ENCODE measurements at regions not wholly inside any gene's neighbourhood (a gene's known extent, or its start where the extent isn't known, plus 50 kb on each side); places are given as distances from the start of the nearest gene placed in this dataset.

DNA sequence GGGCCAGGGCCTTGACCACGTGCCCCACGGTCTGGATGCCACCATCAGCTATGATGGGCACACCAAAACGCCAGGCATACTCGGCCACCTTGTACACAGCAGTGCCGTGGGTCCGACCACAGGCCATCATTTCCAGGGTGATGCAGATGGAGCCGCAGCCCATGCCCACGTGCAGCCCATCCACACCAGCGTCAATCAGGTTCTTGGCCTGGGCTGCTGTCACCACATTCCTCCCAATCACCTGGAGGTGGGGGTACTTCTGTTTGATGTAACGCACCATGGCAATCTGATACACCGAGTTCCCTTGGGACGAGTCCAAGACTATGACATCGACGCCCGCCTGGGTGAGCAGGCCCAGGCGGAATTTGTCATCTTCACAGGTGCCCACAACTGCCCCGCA lies 221.2 kb upstream of the ATP6AP2 start:
- no peaks in the 10 kb centered on the region for H3K9me3 ChIP-seq
- no peaks in the 10 kb centered on the region for H3K4me1 ChIP-seq (ENCODE audit: control insufficient read depth in 1 of 2, insufficient read depth in 1 of 2, low read depth in 1 of 2, low read length in 1 of 2)
- H3K4me3 ChIP-seq (ENCODE audit: low read depth in 1 of 2, low read length in 1 of 2): no peak overlapping the region
- no peak overlapping the region for H3K27ac ChIP-seq
- TF ChIP-seq, protein P1, sequence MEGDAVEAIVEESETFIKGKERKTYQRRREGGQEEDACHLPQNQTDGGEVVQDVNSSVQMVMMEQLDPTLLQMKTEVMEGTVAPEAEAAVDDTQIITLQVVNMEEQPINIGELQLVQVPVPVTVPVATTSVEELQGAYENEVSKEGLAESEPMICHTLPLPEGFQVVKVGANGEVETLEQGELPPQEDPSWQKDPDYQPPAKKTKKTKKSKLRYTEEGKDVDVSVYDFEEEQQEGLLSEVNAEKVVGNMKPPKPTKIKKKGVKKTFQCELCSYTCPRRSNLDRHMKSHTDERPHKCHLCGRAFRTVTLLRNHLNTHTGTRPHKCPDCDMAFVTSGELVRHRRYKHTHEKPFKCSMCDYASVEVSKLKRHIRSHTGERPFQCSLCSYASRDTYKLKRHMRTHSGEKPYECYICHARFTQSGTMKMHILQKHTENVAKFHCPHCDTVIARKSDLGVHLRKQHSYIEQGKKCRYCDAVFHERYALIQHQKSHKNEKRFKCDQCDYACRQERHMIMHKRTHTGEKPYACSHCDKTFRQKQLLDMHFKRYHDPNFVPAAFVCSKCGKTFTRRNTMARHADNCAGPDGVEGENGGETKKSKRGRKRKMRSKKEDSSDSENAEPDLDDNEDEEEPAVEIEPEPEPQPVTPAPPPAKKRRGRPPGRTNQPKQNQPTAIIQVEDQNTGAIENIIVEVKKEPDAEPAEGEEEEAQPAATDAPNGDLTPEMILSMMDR (IDR thresholded peaks at IDR 0.05): no peak
- H3K36me3 ChIP-seq: no peaks in the 10 kb centered on the region
- no peaks in the 10 kb centered on the region for H3K27me3 ChIP-seq

GRCh38 chrX:40358994-40359393 lies 221.8 kb upstream of the ATP6AP2 start:
- Histone ChIP-seq H3K9me3 (no peaks in the 10 kb centered on the region), H3K27me3 (no peaks in the 10 kb centered on the region), H3K4me3 (ENCODE audit: low read depth in 1 of 2, low read length in 1 of 2) (no peak overlapping the region), H3K36me3 (no peaks in the 10 kb centered on the region), H3K4me1 (ENCODE audit: control insufficient read depth in 1 of 2, insufficient read depth in 1 of 2, low read depth in 1 of 2, low read length in 1 of 2) (no peaks in the 10 kb centered on the region), H3K27ac (no peak overlapping the region)
- TF ChIP-seq, protein P1 (IDR thresholded peaks at IDR 0.05): no peak

DNA sequence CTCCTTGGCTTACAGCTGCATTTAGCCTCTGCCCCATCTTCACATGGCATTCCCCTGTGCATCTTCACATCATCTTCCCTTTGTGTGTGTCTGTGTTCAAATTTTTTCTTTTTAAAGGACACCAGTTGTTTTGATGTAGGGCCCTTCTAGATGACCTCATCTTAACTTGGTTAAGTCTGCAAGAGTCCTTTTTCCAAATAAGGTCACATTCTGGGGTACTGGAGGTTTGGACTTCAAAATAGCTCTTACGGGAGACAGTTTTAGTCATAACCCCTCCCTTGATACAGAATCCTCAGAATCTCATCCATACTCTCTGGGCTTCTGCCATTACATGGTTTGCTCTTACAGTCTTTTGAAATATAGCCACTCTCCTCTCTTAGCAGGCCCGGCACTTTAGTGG lies 231.5 kb upstream of the ATP6AP2 start:
- Histone ChIP-seq H3K4me3 (ENCODE audit: low read depth in 1 of 2, low read length in 1 of 2) (no peak overlapping the region), H3K4me1 (ENCODE audit: control insufficient read depth in 1 of 2, insufficient read depth in 1 of 2, low read depth in 1 of 2, low read length in 1 of 2) (no peaks in the 10 kb centered on the region), H3K9me3 (no peaks in the 10 kb centered on the region), H3K36me3 (no peaks in the 10 kb centered on the region), H3K27me3 (no peaks in the 10 kb centered on the region), H3K27ac (no peak overlapping the region)
- TF ChIP-seq, protein P1 (IDR thresholded peaks at IDR 0.05): no peak

DNA sequence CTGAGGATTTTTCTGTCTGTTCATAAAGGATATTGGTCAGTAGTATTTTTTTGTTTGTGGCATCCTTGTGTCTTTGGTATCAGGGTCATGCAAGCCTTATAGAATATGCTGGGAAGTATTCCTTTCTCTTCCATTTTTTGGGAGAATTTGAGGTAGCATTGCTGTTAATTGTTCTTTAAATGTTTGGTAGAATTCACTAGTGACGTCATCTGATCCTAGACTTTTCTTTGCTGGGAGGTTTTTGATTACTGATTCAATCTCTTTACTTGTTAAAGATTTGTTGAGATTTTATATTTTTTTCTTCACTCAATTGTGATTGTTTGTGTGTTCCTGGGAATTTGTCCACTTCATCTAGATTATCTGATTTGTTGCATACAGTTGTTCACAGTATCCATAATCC lies 234.4 kb upstream of the ATP6AP2 start:
- H3K27me3 ChIP-seq: no peaks in the 10 kb centered on the region
- no peaks in the 10 kb centered on the region for H3K9me3 ChIP-seq
- TF ChIP-seq, protein P1 (IDR thresholded peaks at IDR 0.05): no peak
- H3K36me3 ChIP-seq: no peaks in the 10 kb centered on the region
- no peaks in the 10 kb centered on the region for H3K4me1 ChIP-seq (ENCODE audit: control insufficient read depth in 1 of 2, insufficient read depth in 1 of 2, low read depth in 1 of 2, low read length in 1 of 2)
- H3K27ac ChIP-seq: no peak overlapping the region
- H3K4me3 ChIP-seq (ENCODE audit: low read depth in 1 of 2, low read length in 1 of 2): no peak overlapping the region

- H3K9me3 ChIP-seq: no peaks in the 10 kb centered on the region
- H3K4me3 ChIP-seq (ENCODE audit: low read depth in 1 of 2, low read length in 1 of 2): no peak overlapping the region
- TF ChIP-seq, protein P1 (IDR thresholded peaks at IDR 0.05): no peak
- H3K27ac ChIP-seq: no peak overlapping the region
- no peaks in the 10 kb centered on the region for H3K27me3 ChIP-seq
- H3K36me3 ChIP-seq: no peaks in the 10 kb centered on the region
- no peaks in the 10 kb centered on the region for H3K4me1 ChIP-seq (ENCODE audit: control insufficient read depth in 1 of 2, insufficient read depth in 1 of 2, low read depth in 1 of 2, low read length in 1 of 2)
Observed at GRCh38 chrX:40343319-40343718, 237.5 kb upstream of the ATP6AP2 start.

DNA sequence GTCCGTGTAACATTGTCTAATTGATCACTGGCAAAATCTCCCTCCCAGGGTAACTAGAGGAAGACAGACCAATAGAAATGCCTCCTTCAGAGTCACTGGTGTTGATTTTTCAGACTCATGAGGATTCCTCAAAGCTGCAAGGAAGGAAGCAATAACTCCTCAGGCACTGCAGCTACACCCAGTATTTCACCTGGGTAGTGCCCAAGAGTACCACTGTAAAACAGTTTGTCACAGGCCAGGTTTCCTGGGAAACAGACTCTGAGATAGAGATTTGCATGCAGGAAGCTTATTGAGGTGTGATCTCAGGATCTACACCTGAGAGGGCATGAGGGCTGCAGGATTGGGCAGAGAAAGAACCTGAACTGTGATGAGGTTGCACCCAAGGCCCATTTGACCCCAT lies 240.7 kb upstream of the ATP6AP2 start:
- Histone ChIP-seq H3K4me3 (ENCODE audit: low read depth in 1 of 2, low read length in 1 of 2) (no peak overlapping the region), H3K27me3 (no peaks in the 10 kb centered on the region), H3K27ac (no peak overlapping the region), H3K4me1 (ENCODE audit: control insufficient read depth in 1 of 2, insufficient read depth in 1 of 2, low read depth in 1 of 2, low read length in 1 of 2) (no peaks in the 10 kb centered on the region), H3K9me3 (no peaks in the 10 kb centered on the region), H3K36me3 (no peaks in the 10 kb centered on the region)
- TF ChIP-seq, protein P1 (IDR thresholded peaks at IDR 0.05): no peak
